Uterus (tissue), 3 donors: ENCODE measurements at regions not wholly inside any gene's neighbourhood (a gene's known extent, or its start where the extent isn't known, plus 50 kb on each side); places are given as distances from the start of the nearest gene placed in this dataset.
"Not testable (repeated sequence)": the region's sequence is repeated elsewhere in the genome, so short reads cannot be mapped to it uniquely, and the experiment has no call there.

Source experiments
- DNase-seq, 2 donors: peaks; one replicate each; pipeline ENCODE4 v3.0.0-alpha.2; 2019 to 2020
- H3K27ac ChIP-seq, 2 donors: fragments of 200-600 bp; sonication (generic); 1 replicate in 1 of 2; 2 replicates in 1 of 2; pipeline ENCODE4 v1.5.1; 2016 to 2018
- H3K27me3 ChIP-seq, 2 donors: fragments of 200-600 bp; sonication (generic); one replicate each; pipeline ENCODE4 v1.5.1; 2018 to 2019; ENCODE audit warnings: control low read depth in 1 of 2
- H3K36me3 ChIP-seq, 2 donors: fragments of 200-600 bp; sonication (generic); one replicate each; pipeline ENCODE4 v1.5.1; 2019; ENCODE audit warnings: control low read depth in 1 of 2
- H3K4me1 ChIP-seq, 2 donors: fragments of 200-600 bp; sonication (generic); one replicate each; pipeline ENCODE4 v1.5.1; 2018 to 2019; ENCODE audit warnings: control low read depth in 1 of 2
- H3K4me3 ChIP-seq, 2 donors: fragments of 200-600 bp; sonication (generic); 1 replicate in 1 of 2; 2 replicates in 1 of 2; pipeline ENCODE4 v1.5.1; 2018 to 2019; ENCODE audit warnings: mild to moderate bottlenecking in 1 of 2
- H3K9me3 ChIP-seq, 2 donors: fragments of 200-600 bp; sonication (generic); one replicate each; pipeline ENCODE4 v1.5.1; 2019; ENCODE audit warnings: control low read depth in 1 of 2
- CTCF ChIP-seq, 4 experiments: fragments of 200-600 bp in 2 of 4; fragments of 450-650 bp in 2 of 4; sonication (generic) in 2 of 4; IDR thresholded peaks; one replicate each; pipeline ENCODE4 v1.5.1; 2016 to 2019; ENCODE audit warnings: antibody characterized with exemption in 4 of 4, mild to moderate bottlenecking in 2 of 4, moderate library complexity in 1 of 4
- POLR2A ChIP-seq, 2 donors: fragments of 450-650 bp; IDR thresholded peaks; one replicate each; pipeline ENCODE4 v1.6.1; 2016; ENCODE audit warnings: antibody characterized with exemption in 2 of 2, mild to moderate bottlenecking in 1 of 2, moderate library complexity in 1 of 2
- intact Hi-C: fragments of 100-400 bp; cut with DNase I; formaldehyde crosslinking; loops from one replicate; pipeline ENCODE4 v1.15.1; 2023; ENCODE audit warnings: low total_unique reads
- donor health status: DM: yes; HTN: yes; CAD: no.

- Histone ChIP-seq H3K27me3 (no peaks in the 10 kb centered on the region), H3K27ac (no peak overlapping the region), H3K36me3 (no peaks in the 10 kb centered on the region), H3K4me3 (no peak overlapping the region), H3K9me3 (no peaks in the 10 kb centered on the region), H3K4me1 (no peaks in the 10 kb centered on the region)
- intact Hi-C loops, result no loop called here
- no peak for DNase-seq
- TF ChIP-seq POLR2A (IDR thresholded peaks at IDR 0.05) (no peak), CTCF (IDR thresholded peaks at IDR 0.05) (no peak)
Observed at GRCh38 chr10:8172604-8173003, 118.1 kb downstream of the GATA3 start.

- Histone ChIP-seq H3K4me1 (no peaks in the 10 kb centered on the region), H3K27me3 (no peaks in the 10 kb centered on the region), H3K4me3 (no peak overlapping the region), H3K36me3 (no peaks in the 10 kb centered on the region), H3K27ac (no peak overlapping the region), H3K9me3 (no peaks in the 10 kb centered on the region)
- intact Hi-C loops, result no loop called here
- no peak for DNase-seq
- TF ChIP-seq CTCF (IDR thresholded peaks at IDR 0.05) (no peak), POLR2A (IDR thresholded peaks at IDR 0.05) (no peak)
Observed at GRCh38 chr10:8173243-8173865, 118.9 kb downstream of the GATA3 start.

- H3K36me3 ChIP-seq, result no peaks in the 10 kb centered on the region
- intact Hi-C loops, result no loop called here
- H3K4me3 ChIP-seq, result no peak overlapping the region
- H3K27me3 ChIP-seq, result no peaks in the 10 kb centered on the region
- DNase-seq, result no peak
- H3K4me1 ChIP-seq, result no peaks in the 10 kb centered on the region
- H3K9me3 ChIP-seq, result no peaks in the 10 kb centered on the region
- TF ChIP-seq CTCF (IDR thresholded peaks at IDR 0.05), result no peak
- no peak for TF ChIP-seq POLR2A (IDR thresholded peaks at IDR 0.05)
- H3K27ac ChIP-seq, result no peak overlapping the region
Observed at GRCh38 chr10:8173866-8174243, 119.4 kb downstream of the GATA3 start.

- Histone ChIP-seq H3K9me3 (no peaks in the 10 kb centered on the region), H3K27ac (no peak overlapping the region), H3K4me1 (no peaks in the 10 kb centered on the region), H3K27me3 (no peaks in the 10 kb centered on the region), H3K4me3 (no peak overlapping the region), H3K36me3 (no peaks in the 10 kb centered on the region)
- intact Hi-C loops, result no loop called here
- no peak for DNase-seq
- TF ChIP-seq CTCF (IDR thresholded peaks at IDR 0.05) (no peak), POLR2A (IDR thresholded peaks at IDR 0.05) (no peak)
Observed at GRCh38 chr10:8174762-8175161, 120.3 kb downstream of the GATA3 start.

GRCh38 chr10:8177526-8177925 lies 123.0 kb downstream of the GATA3 start:
- H3K9me3 ChIP-seq, DNase-seq, H3K27me3 ChIP-seq, intact Hi-C loops, H3K4me1 ChIP-seq, H3K4me3 ChIP-seq, H3K27ac ChIP-seq, H3K36me3 ChIP-seq: not testable (repeated sequence)

GRCh38 chr10:8179773-8180172 lies 125.3 kb downstream of the GATA3 start:
- H3K9me3 ChIP-seq, DNase-seq, intact Hi-C loops, H3K27ac ChIP-seq, H3K4me3 ChIP-seq, H3K36me3 ChIP-seq, H3K4me1 ChIP-seq, H3K27me3 ChIP-seq: not testable (repeated sequence)
